Neuron (in vitro differentiated cells): ENCODE measurements at regions not wholly inside any gene's neighbourhood (a gene's known extent, or its start where the extent isn't known, plus 50 kb on each side); places are given as distances from the start of the nearest gene placed in this dataset.

Source experiments
- H2AFZ ChIP-seq: one replicate; pipeline ENCODE4 v1.6.1; 2013; ENCODE audit warnings: low read depth, mild to moderate bottlenecking, inconsistent platforms, low read length, moderate library complexity
- H3K27me3 ChIP-seq: one replicate; pipeline ENCODE4 v1.6.1; 2013; ENCODE audit warnings: low read length; ENCODE audit not compliant: insufficient read depth
- H3K36me3 ChIP-seq: one replicate; pipeline ENCODE4 v1.6.1; 2013; ENCODE audit warnings: low read length; ENCODE audit not compliant: insufficient read depth
- H3K4me1 ChIP-seq: one replicate; pipeline ENCODE4 v1.6.1; 2013; ENCODE audit warnings: low read length; ENCODE audit not compliant: insufficient read depth
- H3K4me3 ChIP-seq: 2 replicates; pipeline ENCODE4 v1.5.1; 2013; ENCODE audit warnings: mild to moderate bottlenecking, low read length, moderate library complexity
- H3K9me3 ChIP-seq: one replicate; pipeline ENCODE4 v1.6.1; 2013; ENCODE audit warnings: low read length

DNA sequence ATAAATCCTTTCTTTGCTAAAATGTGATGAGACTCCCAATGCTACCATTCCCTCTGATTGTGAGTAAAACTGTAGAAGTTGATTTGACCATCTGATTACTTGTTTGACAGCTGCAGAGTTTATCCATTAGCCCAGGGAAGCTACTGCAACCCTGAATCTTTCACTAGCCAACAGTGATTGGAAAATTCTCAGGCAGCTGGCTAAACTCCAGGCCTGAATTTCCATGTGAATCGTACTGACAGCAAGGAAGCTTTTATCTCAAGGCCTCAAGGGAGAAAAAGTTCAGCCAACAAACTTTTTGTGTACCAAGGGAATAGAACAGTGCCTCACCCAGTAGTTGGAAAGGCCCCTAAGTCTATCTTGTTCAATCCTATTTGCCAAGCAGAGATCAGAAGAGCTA is 246.7 kb upstream of the TRPM3 start:
- no peak overlapping the region for H3K4me3 ChIP-seq
- H2AFZ ChIP-seq: no peak overlapping the region
- H3K4me1 ChIP-seq: peaks cover 21% of the 10 kb centered on the region
- no peaks in the 10 kb centered on the region for H3K9me3 ChIP-seq
- no peaks in the 10 kb centered on the region for H3K36me3 ChIP-seq
- H3K27me3 ChIP-seq: no peaks in the 10 kb centered on the region

DNA sequence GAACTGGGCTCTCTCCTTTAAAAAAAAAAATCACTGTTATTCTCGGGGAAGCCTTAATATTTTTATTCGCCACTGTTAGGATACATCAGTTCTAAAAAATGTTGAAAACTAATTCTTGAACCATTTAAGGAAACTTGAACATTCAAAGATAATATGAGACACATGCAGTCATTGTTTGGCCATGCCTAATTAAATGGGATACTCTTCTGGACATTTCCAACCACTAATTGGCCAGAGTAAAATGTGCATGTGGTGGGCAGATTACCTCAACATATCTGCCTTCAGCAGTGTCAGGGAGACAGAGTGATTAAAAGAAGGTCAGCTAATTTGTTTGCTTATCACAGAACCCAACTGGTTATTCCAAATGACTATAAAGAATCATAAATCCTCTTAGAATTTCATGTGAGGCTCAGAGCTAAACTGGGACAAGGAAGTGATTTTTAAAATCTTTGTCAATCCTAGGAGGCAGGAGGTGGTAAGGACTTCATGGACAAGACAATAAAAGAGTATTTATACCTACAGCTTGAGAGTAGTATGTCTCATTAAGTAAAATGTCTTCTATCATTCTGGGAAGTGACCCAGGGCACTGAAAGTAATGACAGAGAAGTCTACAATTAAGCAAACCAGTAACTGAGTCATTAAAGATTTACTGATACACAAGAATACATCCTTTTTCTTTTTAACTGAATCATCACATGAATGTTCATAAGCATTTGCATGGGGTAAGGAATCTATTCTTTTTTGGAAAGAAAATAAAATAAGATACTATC is 242.9 kb upstream of the TRPM3 start:
- H3K27me3 ChIP-seq: no peaks in the 10 kb centered on the region
- H2AFZ ChIP-seq: no peak overlapping the region
- H3K36me3 ChIP-seq: no peaks in the 10 kb centered on the region
- no peak overlapping the region for H3K4me3 ChIP-seq
- no peaks in the 10 kb centered on the region for H3K9me3 ChIP-seq
- H3K4me1 ChIP-seq: peaks cover 16% of the 10 kb centered on the region

DNA sequence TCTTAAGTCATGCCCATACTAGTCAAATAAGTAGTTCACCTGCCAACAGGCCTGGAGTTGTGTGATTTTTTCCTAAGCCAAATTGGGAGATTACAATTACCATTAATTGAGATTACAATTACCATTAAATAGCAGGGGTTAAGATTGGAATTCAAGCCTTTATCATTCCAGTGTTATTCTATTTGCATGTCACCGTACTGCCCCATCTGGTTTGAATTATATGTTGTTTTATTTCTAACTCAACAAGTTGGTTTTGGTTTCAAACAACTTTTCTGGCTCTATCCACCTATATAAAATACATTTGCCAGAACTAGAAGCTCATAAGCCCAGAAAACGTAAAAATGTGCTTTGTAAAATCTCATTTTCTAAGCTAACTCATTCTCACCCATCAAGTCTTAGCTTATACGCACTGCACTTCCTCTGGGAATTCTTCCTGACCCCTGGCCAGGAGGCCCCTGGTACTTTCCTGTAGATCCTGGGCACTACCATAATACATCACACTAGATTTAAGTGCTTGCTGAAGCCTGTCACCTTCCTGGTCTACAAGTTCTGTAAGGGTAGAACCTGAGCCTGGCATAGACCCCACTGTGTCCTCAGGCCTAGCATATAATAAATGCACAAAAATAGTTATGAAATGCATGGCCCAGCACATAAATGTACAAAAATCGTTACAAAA is 242.0 kb upstream of the TRPM3 start:
- H3K4me3 ChIP-seq: no peak overlapping the region
- H3K9me3 ChIP-seq: no peaks in the 10 kb centered on the region
- H3K36me3 ChIP-seq: no peaks in the 10 kb centered on the region
- H3K4me1 ChIP-seq: peaks cover 8% of the 10 kb centered on the region
- no peaks in the 10 kb centered on the region for H3K27me3 ChIP-seq
- no peak overlapping the region for H2AFZ ChIP-seq

DNA sequence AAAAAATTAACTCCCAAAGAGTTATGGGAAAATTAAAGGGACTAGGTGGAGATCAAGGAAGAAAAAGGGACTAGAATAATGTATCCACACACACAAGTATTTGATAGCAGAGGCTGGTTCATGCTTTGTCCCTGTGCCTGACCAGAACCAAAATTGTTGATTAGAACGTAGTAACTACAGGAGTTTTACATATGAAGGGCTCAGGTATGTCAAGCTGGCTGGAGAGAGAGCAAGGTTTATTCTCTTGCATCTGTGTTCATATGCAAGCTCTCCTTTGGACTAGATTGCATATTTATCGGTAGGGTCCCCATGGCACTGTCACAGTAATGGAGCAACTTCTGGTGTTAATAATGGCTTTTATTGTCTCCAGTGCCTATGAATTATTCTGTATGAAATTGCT is 239.9 kb upstream of the TRPM3 start:
- Histone ChIP-seq H3K36me3 (no peaks in the 10 kb centered on the region), H2AFZ (no peak overlapping the region), H3K27me3 (no peaks in the 10 kb centered on the region), H3K4me3 (no peak overlapping the region), H3K9me3 (no peaks in the 10 kb centered on the region), H3K4me1 (no peaks in the 10 kb centered on the region)

DNA sequence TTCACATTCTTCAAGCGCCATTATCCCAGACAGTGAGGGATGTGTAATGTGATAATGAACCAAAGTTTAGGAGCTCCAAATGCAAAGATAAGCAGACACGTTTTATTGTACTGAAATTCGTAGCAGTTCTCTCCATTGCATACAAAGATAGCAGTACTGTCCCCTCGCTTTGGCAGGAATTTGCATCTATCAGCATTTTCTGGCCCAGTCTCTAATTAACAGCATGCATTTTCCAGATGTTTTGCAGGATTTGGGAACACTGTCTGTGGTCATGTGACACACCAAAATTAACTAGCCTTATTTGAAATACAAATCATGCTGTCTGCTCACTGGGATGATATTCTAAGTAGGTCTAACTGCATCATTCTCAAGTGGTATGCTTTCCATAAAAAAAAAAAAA is 235.9 kb upstream of the TRPM3 start:
- H3K4me3 ChIP-seq: no peak overlapping the region

DNA sequence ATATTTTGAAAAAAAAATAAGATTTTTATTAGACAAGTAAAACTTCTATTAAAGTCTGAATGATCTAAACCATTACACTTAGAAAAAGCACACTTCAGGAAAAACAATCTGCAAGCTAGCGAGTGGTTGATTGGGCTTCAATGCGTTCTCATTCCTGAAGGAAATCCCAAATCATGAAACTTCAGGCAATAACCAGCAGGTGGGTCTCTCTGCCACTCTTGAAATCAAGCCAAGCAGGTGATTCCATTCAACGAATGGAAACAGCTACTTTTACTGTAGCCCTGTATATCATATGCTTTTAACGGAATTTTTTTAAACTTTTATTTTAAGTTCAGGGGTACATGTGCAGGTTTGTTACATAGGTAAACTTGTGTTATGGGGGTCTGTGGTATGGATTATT is 234.5 kb upstream of the TRPM3 start:
- Histone ChIP-seq H3K27me3 (no peaks in the 10 kb centered on the region), H2AFZ (no peak overlapping the region), H3K36me3 (no peaks in the 10 kb centered on the region), H3K4me3 (no peak overlapping the region), H3K4me1 (no peaks in the 10 kb centered on the region), H3K9me3 (no peaks in the 10 kb centered on the region)

More for the DNA sequence above, 235.9 kb upstream of the TRPM3 start:
- Histone ChIP-seq H2AFZ (no peak overlapping the region), H3K27me3 (no peaks in the 10 kb centered on the region), H3K4me1 (no peaks in the 10 kb centered on the region), H3K9me3 (no peaks in the 10 kb centered on the region), H3K36me3 (no peaks in the 10 kb centered on the region)

DNA sequence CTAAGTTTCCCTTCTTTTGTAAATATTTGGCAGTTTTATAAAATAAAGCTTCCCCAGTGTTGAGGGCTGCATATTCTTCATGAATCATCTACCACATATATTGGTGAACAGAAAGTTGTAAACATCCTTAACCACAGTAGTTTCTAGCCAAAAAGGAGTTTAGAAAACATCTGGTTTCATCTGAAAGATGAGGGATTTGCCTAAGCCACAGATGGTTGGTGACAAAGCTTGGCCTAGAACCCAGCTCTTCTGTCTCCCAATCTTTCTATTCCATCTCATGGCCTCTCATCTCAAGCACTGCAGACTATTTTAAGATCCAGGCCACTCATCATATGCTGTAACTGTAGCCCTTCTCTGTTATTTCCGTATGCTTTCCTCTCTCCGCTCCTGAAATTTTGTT is 232.3 kb upstream of the TRPM3 start:
- no peaks in the 10 kb centered on the region for H3K9me3 ChIP-seq
- H3K36me3 ChIP-seq: no peaks in the 10 kb centered on the region
- no peaks in the 10 kb centered on the region for H3K4me1 ChIP-seq
- H2AFZ ChIP-seq: no peak overlapping the region
- no peak overlapping the region for H3K4me3 ChIP-seq
- no peaks in the 10 kb centered on the region for H3K27me3 ChIP-seq

DNA sequence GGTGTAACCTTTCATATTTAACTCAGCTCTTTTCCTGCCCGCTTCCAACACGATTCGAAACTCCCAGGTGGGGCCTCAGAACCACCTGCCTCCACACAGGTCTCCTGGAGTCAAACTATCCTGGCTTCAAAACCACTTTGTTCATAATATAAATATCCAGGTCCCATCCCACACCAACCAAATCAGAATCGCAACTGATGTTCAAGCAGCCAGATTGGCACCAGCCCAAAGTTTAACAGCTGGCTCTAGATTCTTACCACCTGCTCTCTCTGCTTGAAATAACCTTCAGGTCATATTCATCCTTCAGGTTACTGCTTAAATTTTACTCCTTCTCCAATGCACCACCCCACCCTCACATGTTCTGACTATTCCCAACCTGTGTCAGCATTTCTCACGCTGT is 231.4 kb upstream of the TRPM3 start:
- Histone ChIP-seq H3K36me3 (no peaks in the 10 kb centered on the region), H3K27me3 (no peaks in the 10 kb centered on the region), H3K4me3 (no peak overlapping the region), H2AFZ (no peak overlapping the region), H3K9me3 (no peaks in the 10 kb centered on the region), H3K4me1 (no peaks in the 10 kb centered on the region)

DNA sequence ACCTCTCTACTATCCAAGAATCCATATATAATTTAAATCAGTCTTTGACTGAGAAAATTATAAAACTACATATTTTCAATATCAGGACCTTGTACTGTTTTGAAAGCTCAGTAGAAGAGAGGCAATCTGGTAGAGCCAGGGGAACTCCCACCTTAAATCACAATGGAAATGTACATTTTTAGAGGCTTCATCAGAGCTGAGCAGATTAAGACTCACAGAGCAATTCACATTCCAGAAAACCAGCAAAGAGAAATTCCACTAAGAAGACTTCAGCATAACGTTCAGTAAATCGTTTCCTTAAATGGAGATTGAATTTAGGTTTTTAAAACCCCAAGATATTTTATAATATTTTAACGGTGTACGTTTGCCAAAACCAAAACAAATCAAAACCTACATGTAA is 227.8 kb upstream of the TRPM3 start:
- Histone ChIP-seq H3K36me3 (no peaks in the 10 kb centered on the region), H3K4me3 (no peak overlapping the region), H3K4me1 (no peaks in the 10 kb centered on the region), H3K9me3 (no peaks in the 10 kb centered on the region), H3K27me3 (no peaks in the 10 kb centered on the region), H2AFZ (no peak overlapping the region)

DNA sequence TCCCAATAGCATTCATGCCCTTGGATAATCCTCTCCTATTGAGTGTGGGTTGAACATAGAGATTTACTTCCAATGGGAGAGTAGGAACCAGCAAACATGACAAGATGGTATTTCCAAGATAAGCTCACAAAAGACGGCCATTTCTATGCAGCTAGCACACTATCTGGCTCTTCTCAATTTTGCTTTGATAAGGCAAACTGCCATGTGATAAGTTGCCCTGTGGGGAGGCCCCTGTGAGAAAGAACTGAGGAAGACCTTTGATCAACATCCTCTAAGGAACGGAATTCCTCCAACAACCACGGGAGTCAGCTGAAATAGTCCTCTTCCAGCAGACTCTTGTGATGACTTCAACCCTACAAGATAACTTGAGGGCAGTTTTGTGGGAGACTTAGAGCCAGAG is 211.9 kb upstream of the TRPM3 start:
- Histone ChIP-seq H3K27me3 (no peaks in the 10 kb centered on the region), H3K4me1 (peaks cover 13% of the 10 kb centered on the region), H3K36me3 (no peaks in the 10 kb centered on the region), H3K4me3 (no peak overlapping the region), H3K9me3 (no peaks in the 10 kb centered on the region), H2AFZ (no peak overlapping the region)

DNA sequence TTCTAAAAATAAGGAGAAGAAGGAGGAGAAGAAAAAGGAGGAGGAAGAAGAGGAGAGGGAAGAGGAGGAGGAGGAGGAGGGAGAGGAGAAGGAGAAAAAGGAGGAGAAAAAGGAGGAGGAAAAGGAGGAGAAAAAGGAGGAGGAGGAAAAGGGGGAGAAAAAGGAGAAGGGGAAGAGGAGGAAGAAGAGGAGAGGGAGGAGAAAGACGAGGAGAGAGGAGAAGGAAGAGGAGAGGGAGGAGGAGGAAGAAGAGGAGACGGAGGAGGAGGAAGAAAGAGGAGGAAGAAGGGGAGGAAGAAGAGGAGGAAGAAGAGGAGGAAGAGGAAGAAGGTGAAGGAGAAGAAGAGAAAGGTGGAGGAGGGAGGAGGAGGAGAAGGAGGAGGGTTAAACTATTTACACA is 210.2 kb upstream of the TRPM3 start:
- H3K27me3 ChIP-seq: no peaks in the 10 kb centered on the region
- no peak overlapping the region for H3K4me3 ChIP-seq
- H3K4me1 ChIP-seq: peaks cover 13% of the 10 kb centered on the region
- no peaks in the 10 kb centered on the region for H3K9me3 ChIP-seq
- H3K36me3 ChIP-seq: no peaks in the 10 kb centered on the region
- H2AFZ ChIP-seq: no peak overlapping the region

DNA sequence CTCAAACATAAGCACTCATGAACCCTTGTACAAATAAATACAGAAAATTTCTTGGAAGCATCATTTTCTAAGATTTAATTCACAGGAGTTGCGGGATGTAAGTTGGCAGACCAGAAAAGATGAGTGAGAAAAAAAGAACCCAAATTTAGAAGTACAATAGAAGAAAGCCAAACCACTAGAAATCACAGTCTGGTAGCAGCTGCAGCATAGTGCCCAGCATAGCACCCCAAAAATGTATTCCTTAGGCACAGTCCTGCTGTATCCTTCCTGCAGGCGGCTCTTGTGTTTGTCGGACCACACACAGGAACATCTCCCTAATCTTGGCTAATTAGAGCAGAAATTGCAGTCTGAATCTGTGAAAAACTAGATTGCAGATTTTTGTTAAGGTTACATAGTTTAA is 208.5 kb upstream of the TRPM3 start:
- no peak overlapping the region for H3K4me3 ChIP-seq

DNA sequence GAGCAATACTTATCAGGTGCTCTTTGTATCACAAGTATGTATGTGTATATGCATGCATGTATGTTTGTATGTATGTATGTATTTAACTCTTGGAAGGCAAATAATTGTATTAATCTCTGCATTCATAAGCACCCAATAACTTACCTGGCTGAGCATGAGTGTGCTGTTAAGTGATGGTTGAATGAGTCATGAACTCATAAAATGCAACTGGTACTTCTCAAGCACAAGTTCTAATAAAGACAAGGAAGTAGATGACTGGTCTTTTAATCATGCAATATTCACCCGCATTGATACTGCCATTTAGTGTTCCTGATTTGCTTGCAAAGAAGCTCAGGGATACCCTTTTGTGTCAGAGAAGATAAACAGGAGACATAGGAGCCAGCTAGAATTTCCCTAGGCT is 204.9 kb upstream of the TRPM3 start:
- H2AFZ ChIP-seq: no peak overlapping the region
- no peak overlapping the region for H3K4me3 ChIP-seq
- no peaks in the 10 kb centered on the region for H3K36me3 ChIP-seq
- no peaks in the 10 kb centered on the region for H3K27me3 ChIP-seq
- no peaks in the 10 kb centered on the region for H3K4me1 ChIP-seq
- no peaks in the 10 kb centered on the region for H3K9me3 ChIP-seq

More for the DNA sequence above, 208.5 kb upstream of the TRPM3 start:
- no peaks in the 10 kb centered on the region for H3K36me3 ChIP-seq
- no peaks in the 10 kb centered on the region for H3K9me3 ChIP-seq
- peaks cover 13% of the 10 kb centered on the region for H3K4me1 ChIP-seq
- H2AFZ ChIP-seq: no peak overlapping the region
- no peaks in the 10 kb centered on the region for H3K27me3 ChIP-seq

DNA sequence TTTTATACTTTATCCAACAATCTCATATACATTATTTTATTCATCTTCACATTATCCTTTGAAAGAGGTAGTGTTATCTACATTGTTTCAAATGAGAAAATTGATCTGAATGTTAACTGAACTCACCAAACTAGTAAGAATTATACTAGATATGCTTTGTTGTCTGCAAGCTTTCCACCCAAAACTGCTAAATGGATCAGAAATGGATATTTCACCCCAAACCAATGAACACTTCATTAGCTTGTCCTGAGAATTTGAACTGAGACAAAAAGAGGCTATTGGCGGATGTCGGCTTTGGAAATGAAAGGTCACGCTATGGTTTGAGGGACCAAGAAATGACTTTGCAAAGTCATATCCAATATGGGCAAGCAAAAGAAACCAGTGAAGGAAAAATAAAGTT is 201.9 kb upstream of the TRPM3 start:
- no peaks in the 10 kb centered on the region for H3K9me3 ChIP-seq

More for the DNA sequence above, 201.9 kb upstream of the TRPM3 start:
- Histone ChIP-seq H3K4me3 (no peak overlapping the region), H3K36me3 (no peaks in the 10 kb centered on the region), H3K4me1 (no peaks in the 10 kb centered on the region), H3K27me3 (no peaks in the 10 kb centered on the region), H2AFZ (no peak overlapping the region)
